ENCODE measurements at regions not wholly inside any gene's neighbourhood (a gene's known extent, or its start where the extent isn't known, plus 50 kb on each side); places are given as distances from the start of the nearest gene placed in this dataset.

- Histone ChIP-seq H4K20me1 (ENCODE audit: control insufficient read depth, insufficient read depth, insufficient read length) (no peaks in the 10 kb centered on the region), H3K4me1 (ENCODE audit: insufficient read depth, low read length) (peaks cover 2% of the 10 kb centered on the region; the same call in 1 of the 2 replicates), H3K79me1 (ENCODE audit: insufficient read depth, low read depth, low read length, poor library complexity, severe bottlenecking) (no peaks in the 10 kb centered on the region), H2AK5ac (ENCODE audit: insufficient read length, low read length) (no peak overlapping the region), H3K4me2 (ENCODE audit: insufficient read depth, insufficient read length, low read length) (no peak overlapping the region), H3K23me2 (ENCODE audit: insufficient read length, low read depth, low read length, poor library complexity, severe bottlenecking) (no peaks in the 10 kb centered on the region), H4K8ac (replicated peaks; ENCODE audit: insufficient read length, low read depth, low read length) (no peak overlapping the region), H3T11ph (ENCODE audit: low read length) (no peak overlapping the region), H3K79me2 (ENCODE audit: insufficient read depth, low read length) (no peaks in the 10 kb centered on the region), H4K91ac (ENCODE audit: insufficient read length, low read depth, low read length) (no peak overlapping the region), H3K27me3 (ENCODE audit: insufficient read depth, low read length) (no peaks in the 10 kb centered on the region), H3K27ac (ENCODE audit: insufficient read length, low read depth, low read length) (no peak overlapping the region), H2BK20ac (ENCODE audit: low read depth, low read length, poor library complexity, severe bottlenecking) (no peak overlapping the region), H3K56ac (ENCODE audit: insufficient read length, low read depth, low read length) (no peak overlapping the region), H2BK12ac (ENCODE audit: insufficient read length, low read depth, low read length) (no peak overlapping the region), H2AFZ (ENCODE audit: low read length) (no peak overlapping the region), H3K23ac (ENCODE audit: insufficient read length, low read depth, low read length) (no peak overlapping the region), H3K18ac (ENCODE audit: insufficient read length, low read depth, low read length) (no peak overlapping the region), H2BK5ac (ENCODE audit: insufficient read length, low read length) (no peak overlapping the region), H3K4ac (ENCODE audit: low read depth, low read length) (no peak overlapping the region), H3K9me3 (ENCODE audit: control insufficient read depth, low read depth, low read length) (peaks cover 6% of the 10 kb centered on the region), H3K9ac (ENCODE audit: extremely low read depth, insufficient read length, low read length) (no peak overlapping the region), H2BK120ac (ENCODE audit: low read depth, low read length, poor library complexity, severe bottlenecking) (no peak overlapping the region), H3K14ac (ENCODE audit: insufficient read depth, low read length) (no peak overlapping the region), H4K5ac (ENCODE audit: insufficient read length, low read depth, low read length) (no peak overlapping the region), H2BK15ac (ENCODE audit: low read depth, low read length) (no peak overlapping the region)
- WGBS (ENCODE audit: extremely low coverage, insufficient read length, low lambda C conversion rate) = no CpG with 5 or more reads among the region's 2 CpGs
- Mint-ChIP-seq H3K27me3 (ENCODE audit: low read depth) (no peaks in the 10 kb centered on the region), H3K27ac (no peak overlapping the region), H3K4me1 (peaks cover 7 to 12% of the 10 kb centered on the region in 2 experiments; a peak in 3 of 4 replicates), H3K36me3 (ENCODE audit: insufficient read depth in 1 of 3, low read depth in 3 of 3) (peaks cover 4 to 21% (median 6%) of the 10 kb centered on the region in 3 experiments), H3K4me3 (no peak overlapping the region), H3K9me3 (peaks cover 9 to 11% of the 10 kb centered on the region in 2 experiments)
- DNase-seq = no peak
- no peak for TF ChIP-seq CTCF (conservative IDR thresholded peaks at IDR 0.05)
Measured at GRCh38 chr7:22025075-22025474, 79.4 kb upstream of the CDCA7L start.

Measured in H9 (cell line).